OCI-LY3 (cell line): ENCODE measurements at regions not wholly inside any gene's neighbourhood (a gene's known extent, or its start where the extent isn't known, plus 50 kb on each side); places are given as distances from the start of the nearest gene placed in this dataset.

Experiments used
- EZH2phosphoT487 ChIP-seq: fragments of 200-600 bp; shearing (Covaris generic); IDR thresholded peaks from 2 replicates; pipeline ENCODE4 v1.6.1; 2018; ENCODE audit warnings: antibody characterized with exemption, mixed run types, low read depth
- TF ChIP-seq, protein P1 (sequence below): fragments of 200-600, 300-600 bp; sonication (generic); IDR thresholded peaks from 2 replicates; pipeline ENCODE4 v1.5.1; 2014; ENCODE audit warnings: antibody characterized with exemption, low read length, low read depth

DNA sequence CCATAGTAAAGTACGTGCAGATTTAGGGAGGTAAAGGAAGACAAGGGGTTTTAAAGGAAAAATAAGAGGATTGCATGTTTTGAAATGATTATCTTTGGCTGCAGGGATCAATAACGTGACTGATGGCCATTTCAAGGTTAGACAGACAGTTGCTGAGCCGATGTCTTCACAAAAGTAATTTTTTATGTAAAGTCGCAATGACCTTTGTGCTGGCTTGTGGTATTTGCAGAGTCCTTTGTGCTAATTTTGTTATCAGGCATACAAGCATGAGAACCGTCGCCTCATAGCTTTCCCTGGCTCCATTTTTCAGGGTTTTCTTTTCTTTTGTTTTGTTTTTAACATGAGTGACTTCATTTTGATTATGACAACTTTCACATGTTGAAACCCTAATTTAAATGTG, 605.7 kb upstream of the GJE1 start:
- TF ChIP-seq, protein P1, sequence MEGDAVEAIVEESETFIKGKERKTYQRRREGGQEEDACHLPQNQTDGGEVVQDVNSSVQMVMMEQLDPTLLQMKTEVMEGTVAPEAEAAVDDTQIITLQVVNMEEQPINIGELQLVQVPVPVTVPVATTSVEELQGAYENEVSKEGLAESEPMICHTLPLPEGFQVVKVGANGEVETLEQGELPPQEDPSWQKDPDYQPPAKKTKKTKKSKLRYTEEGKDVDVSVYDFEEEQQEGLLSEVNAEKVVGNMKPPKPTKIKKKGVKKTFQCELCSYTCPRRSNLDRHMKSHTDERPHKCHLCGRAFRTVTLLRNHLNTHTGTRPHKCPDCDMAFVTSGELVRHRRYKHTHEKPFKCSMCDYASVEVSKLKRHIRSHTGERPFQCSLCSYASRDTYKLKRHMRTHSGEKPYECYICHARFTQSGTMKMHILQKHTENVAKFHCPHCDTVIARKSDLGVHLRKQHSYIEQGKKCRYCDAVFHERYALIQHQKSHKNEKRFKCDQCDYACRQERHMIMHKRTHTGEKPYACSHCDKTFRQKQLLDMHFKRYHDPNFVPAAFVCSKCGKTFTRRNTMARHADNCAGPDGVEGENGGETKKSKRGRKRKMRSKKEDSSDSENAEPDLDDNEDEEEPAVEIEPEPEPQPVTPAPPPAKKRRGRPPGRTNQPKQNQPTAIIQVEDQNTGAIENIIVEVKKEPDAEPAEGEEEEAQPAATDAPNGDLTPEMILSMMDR: no peak
- TF ChIP-seq EZH2phosphoT487: no peak
